ENCODE measurements at regions not wholly inside any gene's neighbourhood (a gene's known extent, or its start where the extent isn't known, plus 50 kb on each side); places are given as distances from the start of the nearest gene placed in this dataset.
"Not testable (repeated sequence)": the region's sequence is repeated elsewhere in the genome, so short reads cannot be mapped to it uniquely, and the experiment has no call there.

DNA sequence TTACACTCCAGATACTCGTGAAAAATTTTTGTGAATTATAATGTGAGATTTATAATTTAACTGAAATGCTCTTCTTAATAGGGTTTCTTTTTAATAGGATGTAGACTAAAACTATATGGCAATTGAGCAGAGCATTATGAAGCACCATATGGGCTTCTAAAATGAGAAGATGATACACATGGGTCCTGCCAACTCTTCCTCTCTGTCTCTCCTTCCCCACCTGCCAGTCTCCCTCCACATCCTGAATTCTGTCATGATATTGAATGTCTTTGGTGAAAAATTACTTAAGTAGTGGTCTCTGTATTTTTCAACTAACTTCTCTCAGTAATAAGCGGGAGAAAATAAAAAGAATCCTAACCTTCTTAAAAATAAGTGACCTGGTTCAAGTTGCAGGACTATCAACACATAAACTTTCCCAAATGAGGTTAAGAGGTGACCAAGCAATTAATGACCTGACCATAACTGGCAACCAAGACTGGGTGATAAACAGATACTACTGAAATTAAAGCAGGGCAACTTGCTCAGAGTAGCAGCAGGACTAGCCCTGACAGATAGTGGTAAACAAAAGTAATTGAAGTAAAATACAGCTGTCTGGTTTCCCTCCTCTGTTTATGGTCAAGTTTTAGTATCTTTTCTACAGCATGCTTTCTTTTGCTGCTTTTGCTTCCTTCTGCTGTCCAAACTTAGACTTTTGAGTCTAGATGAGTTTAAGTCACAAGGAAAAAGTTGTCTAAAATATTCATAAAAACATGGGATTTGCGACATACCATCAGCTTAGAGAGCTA, 117.1 kb upstream of the PDE1A start:
- Histone ChIP-seq H3K27me3 (ENCODE audit: control insufficient read depth, insufficient read depth, low read length) (no peaks in the 10 kb centered on the region), H3K4me3 (ENCODE audit: low read depth, low read length) (no peak overlapping the region), H3K36me3 (ENCODE audit: control insufficient read depth, insufficient read depth, low read length) (no peaks in the 10 kb centered on the region)
- DNase-seq (ENCODE audit: low read depth), result no peak
- TF ChIP-seq, protein P1, sequence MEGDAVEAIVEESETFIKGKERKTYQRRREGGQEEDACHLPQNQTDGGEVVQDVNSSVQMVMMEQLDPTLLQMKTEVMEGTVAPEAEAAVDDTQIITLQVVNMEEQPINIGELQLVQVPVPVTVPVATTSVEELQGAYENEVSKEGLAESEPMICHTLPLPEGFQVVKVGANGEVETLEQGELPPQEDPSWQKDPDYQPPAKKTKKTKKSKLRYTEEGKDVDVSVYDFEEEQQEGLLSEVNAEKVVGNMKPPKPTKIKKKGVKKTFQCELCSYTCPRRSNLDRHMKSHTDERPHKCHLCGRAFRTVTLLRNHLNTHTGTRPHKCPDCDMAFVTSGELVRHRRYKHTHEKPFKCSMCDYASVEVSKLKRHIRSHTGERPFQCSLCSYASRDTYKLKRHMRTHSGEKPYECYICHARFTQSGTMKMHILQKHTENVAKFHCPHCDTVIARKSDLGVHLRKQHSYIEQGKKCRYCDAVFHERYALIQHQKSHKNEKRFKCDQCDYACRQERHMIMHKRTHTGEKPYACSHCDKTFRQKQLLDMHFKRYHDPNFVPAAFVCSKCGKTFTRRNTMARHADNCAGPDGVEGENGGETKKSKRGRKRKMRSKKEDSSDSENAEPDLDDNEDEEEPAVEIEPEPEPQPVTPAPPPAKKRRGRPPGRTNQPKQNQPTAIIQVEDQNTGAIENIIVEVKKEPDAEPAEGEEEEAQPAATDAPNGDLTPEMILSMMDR (IDR thresholded peaks at IDR 0.05; ENCODE audit: insufficient read depth, low read length, poor library complexity, severe bottlenecking), result no peak

DNA sequence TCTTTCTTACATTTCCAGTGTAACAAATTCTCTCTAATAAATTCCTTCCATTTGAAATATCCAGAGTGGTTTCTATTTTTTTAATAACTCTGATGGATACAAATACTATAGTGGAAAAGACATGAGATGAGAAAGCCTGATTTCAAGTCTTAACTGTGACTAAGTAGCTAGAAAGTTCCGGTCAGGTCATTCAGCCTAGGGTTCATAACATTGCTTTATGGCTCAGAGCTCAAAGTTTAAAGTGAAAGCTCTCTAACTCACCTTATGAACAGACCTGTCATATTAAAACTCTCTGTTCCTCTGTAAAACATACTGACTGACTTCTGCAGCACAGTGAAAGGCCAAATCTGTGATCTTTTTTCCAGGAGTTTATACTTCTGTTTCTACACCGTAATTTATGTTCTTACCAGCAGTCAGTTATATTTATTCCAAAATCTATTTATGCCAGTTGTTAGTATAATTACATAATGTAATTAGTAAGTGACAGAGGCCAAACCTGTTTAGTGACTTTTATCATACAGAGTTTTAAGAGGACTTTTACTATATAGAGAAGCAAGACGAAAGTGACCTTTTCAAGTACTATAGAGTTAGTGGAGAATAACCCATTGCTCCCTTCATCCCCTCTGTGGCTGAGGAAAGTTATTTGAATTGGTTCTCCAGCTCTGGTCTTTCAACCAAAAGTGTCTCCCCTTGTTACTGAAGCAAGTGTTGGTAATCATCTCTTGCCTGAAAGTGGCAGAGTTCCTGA, 118.8 kb upstream of the PDE1A start:
- no peaks in the 10 kb centered on the region for H3K27me3 ChIP-seq (ENCODE audit: control insufficient read depth, insufficient read depth, low read length)
- no peak for DNase-seq (ENCODE audit: low read depth)
- TF ChIP-seq, protein P1 (IDR thresholded peaks at IDR 0.05; ENCODE audit: insufficient read depth, low read length, poor library complexity, severe bottlenecking), result no peak
- H3K36me3 ChIP-seq (ENCODE audit: control insufficient read depth, insufficient read depth, low read length), result no peaks in the 10 kb centered on the region
- H3K4me3 ChIP-seq (ENCODE audit: low read depth, low read length), result no peak overlapping the region

DNA sequence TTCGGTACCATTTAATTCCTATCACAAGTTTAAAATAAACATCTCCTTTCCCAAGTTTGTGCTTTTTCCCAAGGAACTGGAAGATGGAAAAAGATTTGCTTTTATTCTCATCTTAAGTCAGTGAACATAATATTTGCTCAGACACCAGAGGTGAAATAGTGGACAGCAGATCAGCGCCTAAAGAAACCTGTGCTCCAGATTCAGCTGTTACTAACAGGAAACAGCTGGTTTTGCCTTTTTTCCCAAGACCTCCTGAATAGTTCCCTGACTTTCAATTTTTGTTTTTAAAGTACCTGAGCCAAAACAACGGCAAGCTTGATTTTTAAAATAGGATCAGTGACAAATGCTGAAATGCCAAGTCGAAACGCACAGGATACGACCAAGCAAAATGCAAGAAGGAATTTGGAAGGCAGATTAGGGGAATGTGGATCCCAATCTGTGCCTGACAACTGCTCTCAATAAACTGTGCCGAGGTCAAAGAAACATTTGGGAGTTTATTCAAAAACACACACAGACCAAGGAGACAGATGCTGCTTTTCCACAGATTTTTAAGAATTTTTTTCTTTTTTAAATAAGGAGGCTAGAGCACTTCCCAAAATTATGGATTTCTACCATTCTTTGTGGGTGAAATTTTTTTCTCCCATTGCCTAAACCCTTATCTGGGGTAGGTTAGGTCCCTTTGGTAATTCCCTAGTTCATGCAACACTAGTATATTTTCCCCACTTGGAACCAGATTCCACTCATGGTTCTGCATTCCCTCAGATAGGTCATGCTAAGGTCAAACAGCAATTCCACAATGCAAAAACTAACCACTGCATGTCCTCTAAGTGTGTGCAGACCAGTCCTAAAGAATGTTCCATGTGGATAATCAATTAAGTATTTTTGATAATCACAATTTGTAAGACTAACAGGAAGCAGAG, 121.5 kb upstream of the PDE1A start:
- no peak for DNase-seq (ENCODE audit: low read depth)
- H3K36me3 ChIP-seq (ENCODE audit: control insufficient read depth, insufficient read depth, low read length), result no peaks in the 10 kb centered on the region
- TF ChIP-seq, protein P1 (IDR thresholded peaks at IDR 0.05; ENCODE audit: insufficient read depth, low read length, poor library complexity, severe bottlenecking), result no peak
- H3K4me3 ChIP-seq (ENCODE audit: low read depth, low read length), result no peak overlapping the region
- no peaks in the 10 kb centered on the region for H3K27me3 ChIP-seq (ENCODE audit: control insufficient read depth, insufficient read depth, low read length)

DNA sequence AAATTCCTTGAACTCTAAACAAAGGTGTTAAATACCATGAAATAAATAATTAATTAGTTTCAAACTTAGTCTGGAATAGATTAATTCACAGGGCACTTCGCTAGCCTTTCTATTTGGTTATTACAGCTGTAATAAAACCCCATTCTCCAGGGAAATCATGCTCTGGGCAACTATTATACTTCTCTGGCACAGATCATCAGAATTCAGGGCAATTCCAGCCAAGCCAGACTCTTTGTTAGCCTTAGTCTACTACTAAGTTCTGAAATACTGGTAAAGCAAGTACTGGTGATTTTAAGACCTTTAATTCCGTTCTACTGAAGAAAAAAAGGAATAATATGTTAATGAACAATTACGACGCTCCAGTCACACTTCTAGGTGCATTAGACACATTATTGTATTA, 123.4 kb upstream of the PDE1A start:
- TF ChIP-seq, protein P1 (IDR thresholded peaks at IDR 0.05; ENCODE audit: insufficient read depth, low read length, poor library complexity, severe bottlenecking), result no peak

DNA sequence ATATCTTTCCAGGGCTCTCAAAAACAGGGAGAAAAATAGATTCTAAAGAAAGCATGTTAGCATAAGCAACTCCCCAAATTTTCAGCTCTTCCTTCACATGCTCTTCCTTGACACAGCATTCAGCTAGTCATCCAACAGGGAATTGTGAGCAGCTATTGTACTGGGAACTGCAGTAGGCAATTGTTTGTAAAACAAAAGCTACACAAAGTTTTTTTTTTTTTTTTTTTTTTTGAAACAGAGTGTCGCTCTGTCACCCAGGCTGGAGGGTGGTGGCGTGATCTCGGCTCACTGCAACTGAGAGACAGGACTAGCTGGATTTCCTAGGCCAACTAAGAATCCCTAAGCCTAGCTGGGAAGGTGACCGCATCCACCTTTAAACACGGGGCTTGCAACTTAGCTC, 125.4 kb upstream of the PDE1A start:
- H3K4me3 ChIP-seq (ENCODE audit: low read depth, low read length); H3K27me3 ChIP-seq (ENCODE audit: control insufficient read depth, insufficient read depth, low read length); H3K36me3 ChIP-seq (ENCODE audit: control insufficient read depth, insufficient read depth, low read length); DNase-seq (ENCODE audit: low read depth): not testable (repeated sequence)

More for the DNA sequence above, 123.4 kb upstream of the PDE1A start:
- DNase-seq (ENCODE audit: low read depth), result no peak
- no peaks in the 10 kb centered on the region for H3K27me3 ChIP-seq (ENCODE audit: control insufficient read depth, insufficient read depth, low read length)
- H3K36me3 ChIP-seq (ENCODE audit: control insufficient read depth, insufficient read depth, low read length), result no peaks in the 10 kb centered on the region
- H3K4me3 ChIP-seq (ENCODE audit: low read depth, low read length), result no peak overlapping the region

DNA sequence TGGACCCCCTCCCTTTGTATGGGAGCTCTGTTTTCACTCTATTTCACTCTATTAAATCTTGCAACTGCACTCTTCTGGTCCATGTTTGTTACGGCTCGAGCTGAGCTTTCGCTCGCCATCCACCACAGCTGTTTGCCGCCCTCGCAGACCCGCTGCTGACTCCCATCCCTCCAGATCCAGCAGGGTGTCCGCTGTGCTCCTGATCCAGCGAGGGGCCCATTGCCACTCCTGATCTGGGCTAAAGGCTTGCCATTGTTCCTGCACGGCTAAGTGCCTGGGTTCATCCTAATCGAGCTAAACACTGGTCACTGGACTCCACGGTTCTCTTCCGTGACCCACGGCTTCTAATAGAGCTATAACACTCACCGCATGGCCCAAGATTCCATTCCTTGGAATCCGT, 125.9 kb upstream of the PDE1A start:
- DNase-seq (ENCODE audit: low read depth); H3K27me3 ChIP-seq (ENCODE audit: control insufficient read depth, insufficient read depth, low read length); H3K36me3 ChIP-seq (ENCODE audit: control insufficient read depth, insufficient read depth, low read length); H3K4me3 ChIP-seq (ENCODE audit: low read depth, low read length): not testable (repeated sequence)

Measured in kidney epithelial cell (primary cell).